ENCODE measurements at regions not wholly inside any gene's neighbourhood (a gene's known extent, or its start where the extent isn't known, plus 50 kb on each side); places are given as distances from the start of the nearest gene placed in this dataset.
A peak's percentile ranks its signal among the peaks of the same experiment; 100 is the strongest.
"Not testable (repeated sequence)": the region's sequence is repeated elsewhere in the genome, so short reads cannot be mapped to it uniquely, and the experiment has no call there.

DNA sequence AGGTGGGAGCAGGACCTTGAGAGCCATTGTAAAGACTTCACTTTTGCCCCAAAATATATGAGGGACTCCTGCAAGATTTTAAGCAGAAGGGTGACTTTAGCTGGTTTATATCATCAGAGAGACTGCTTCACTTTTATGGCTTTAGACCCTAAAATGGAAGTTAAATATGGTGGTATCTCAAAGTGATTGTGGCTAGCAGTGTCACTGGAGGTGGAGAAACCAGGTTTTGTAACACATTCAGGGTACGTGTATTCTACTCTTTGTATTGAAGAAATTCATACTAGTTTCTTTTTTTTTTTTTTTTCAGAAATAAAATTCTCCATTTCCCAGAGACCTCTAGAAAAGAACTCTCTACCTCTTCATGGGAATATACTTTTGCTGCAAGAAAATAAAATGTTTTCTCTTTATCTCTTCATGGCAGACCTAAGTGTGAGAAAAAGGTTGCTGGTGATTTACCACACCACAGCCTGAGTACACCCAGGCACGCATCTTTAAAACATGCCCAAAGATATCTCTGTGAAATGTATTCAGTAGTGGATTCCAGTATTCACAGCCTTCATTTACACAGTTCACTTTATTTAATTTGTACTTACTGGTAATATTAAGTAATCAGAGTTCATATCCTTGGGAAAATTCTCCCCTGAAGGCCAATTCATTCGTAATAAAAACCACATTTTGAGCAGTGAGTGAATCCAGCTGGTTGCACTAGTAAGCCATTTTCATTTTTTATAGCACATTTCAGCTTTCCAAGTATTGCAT is 74.3 kb upstream of the GUCY1A1 start:
- DNase-seq (ENCODE audit: low read depth), result peak; percentile 81

DNA sequence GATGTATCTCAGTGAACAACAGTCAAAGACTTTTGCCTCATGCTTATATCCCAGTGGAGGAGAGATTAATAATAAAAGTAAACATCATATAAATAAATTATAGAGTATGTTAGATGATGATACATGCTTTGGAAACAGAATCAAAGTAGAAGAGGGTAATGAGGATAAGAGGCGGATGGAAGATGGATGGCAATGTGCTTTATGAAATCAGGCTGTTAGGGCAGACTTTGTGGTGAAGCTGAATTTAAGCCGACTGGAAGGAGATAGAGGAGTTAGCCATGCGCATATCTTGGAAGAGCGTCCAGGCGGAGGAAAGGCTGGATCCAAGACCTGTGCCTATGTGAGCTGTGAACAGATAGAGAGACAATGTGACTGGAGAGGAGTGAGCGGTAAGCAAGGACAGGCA is 74.9 kb upstream of the GUCY1A1 start:
- no peak for DNase-seq (ENCODE audit: low read depth)

DNA sequence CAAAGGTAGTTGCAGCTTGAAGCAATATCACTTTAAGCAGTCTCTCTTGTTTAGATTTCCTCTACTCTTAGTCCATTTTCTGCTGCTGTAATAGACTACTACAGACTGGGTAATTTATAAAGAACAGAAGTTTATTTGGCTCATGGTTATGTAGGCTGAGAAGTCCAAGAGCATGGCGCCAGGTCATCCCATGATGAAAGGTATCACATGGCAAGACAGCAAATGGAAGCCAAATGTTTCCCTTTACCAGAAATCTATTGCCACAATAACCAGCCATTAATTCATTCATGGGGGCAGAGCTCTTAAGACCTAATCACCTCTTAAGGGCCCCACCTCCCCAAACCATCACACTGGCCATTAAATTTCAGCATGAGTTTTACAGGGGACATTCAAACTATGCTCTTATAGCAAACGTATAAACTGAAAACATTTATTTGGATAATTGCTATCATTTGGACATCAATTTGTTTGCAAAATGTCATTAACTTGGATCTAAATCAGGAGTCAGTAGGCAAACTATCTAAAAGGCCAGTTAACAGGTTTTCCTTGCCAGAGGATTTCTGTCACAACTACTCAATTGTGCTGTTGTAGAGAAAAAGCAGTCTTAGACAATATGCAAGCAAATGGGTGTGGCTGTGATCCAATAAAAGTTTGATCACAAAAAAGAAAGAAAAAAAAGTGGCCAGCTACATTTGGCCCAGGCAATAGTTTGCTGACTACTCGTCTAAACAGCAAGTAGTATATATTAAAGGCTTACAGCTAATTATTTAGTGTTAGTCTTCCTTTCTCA is 75.7 kb upstream of the GUCY1A1 start:
- no peak for DNase-seq (ENCODE audit: low read depth)

DNA sequence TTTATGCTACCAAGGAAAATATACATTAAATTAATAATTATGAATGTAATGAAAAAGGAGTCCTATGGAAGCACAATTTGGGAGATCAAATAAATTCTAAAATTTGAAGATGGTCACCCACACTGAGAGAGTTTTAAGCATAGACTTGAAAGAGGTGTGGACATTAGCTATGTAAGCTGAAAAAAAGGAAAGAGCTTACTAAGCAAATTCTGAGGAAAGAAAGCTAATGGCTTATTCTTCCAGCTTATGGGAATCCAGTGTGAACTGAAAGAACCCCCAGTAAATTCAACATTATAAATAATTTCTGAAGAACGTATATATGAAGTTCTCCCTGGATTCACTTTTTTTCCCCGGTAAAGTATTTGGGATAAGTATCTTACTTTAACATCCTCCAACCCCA is 78.2 kb upstream of the GUCY1A1 start:
- DNase-seq (ENCODE audit: low read depth), result no peak

DNA sequence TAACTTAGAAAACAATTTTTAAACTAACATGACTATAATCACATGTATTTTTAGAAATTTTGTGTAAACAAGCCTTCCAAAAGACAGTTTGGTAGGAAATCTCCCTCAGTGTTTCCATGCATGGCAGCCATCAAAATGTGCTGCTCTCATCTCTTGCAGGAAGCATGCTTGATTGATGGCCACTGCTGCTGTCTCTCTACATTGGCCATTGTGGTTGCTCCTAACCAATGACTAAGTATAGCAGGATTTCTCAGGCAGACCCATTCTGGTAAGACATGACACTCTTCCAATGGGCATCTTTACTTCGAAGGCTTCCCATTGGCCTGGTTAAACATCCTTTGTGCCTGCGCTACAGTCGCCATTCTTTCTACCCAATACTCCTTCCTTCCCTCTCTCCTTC is 78.9 kb upstream of the GUCY1A1 start:
- DNase-seq (ENCODE audit: low read depth), result no peak

DNA sequence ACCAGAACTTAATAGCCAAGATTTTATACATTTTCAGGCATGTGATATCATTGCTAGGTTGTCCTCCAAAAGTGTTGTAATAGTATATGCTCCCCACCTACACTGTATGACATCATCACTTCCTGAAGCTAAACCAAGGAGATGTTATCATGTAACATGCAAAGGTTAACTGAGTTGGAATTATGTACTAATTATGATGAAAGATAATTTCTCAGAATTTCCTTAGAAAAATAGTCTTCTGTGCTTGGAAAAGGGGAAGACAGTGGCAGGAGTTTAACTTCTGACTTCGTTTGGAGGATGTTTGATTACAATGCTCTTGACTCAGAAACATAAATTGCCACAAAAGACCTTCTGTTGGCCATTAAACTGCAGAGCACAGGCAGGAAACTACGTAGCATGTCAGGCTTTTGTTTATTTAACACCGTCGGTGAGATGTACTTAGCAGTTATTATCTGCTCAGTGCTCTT is 83.6 kb upstream of the GUCY1A1 start:
- no peak for DNase-seq (ENCODE audit: low read depth)

DNA sequence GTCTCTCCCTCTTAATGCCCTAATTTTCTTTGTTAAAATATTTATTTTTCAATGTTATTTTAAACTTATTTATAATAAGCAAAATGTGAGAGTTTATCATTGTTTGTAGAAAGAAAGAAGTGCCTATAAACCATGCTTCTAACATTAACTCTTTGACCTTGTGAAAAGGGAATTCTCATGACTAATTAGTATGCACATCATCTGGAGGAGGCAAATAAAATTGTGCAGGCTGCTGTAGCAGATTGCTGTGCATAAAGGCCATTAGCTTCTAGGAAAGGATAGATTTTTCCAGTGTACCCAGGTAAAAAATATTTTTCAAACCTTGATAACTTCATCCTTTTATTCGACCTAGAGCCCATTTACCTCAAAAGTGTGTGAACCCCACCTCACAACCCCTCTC is 84.6 kb upstream of the GUCY1A1 start:
- no peak for DNase-seq (ENCODE audit: low read depth)

DNA sequence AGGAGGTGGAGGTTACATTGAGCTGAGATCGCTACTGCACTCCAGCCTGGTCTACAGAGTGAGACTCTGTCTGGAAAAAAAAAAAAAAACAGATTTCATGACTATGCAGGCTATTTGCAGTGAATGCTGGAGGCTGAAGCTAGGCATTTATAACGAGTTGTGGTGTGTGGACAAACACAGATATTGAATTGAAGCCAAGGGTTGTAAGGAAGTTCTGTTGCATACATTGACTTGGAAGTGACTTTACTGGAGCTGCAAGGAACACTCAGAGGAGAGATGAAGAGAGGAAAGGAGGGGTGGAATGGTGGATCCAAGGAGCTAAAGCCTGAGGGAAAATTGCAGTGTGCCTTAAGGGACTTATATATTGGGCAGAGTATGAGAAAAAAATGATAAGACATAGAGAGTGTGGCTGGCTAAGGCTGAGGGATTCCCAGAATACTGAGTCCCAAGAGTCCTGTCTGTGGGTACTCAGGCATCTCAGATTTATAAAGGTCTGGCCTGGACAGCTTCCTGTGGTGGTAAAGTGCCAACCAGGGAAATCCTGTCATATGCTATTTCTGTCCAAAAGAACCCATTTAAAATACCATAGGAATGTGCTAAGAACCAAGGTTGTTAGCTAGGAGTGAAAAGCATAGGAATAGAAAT is 87.8 kb upstream of the GUCY1A1 start:
- no peak for DNase-seq (ENCODE audit: low read depth)

DNA sequence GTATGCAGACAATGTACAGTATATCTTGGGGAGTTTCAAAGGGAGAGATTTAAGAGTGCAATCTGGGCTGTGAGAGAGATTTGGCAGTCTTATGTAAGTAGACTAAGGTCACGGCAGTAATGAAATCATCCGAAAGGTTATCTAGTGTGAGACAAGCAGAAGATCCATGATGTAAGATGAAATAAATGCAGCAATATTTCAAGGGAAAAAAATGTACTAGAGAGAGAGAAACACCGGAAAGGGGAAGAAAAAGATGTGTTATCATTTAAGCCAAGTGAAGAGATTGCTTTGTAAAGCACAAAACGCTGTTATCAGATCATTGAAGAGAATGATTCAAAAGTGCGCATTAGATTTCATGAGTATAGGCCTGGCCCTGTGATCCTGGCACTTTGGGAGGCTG is 88.4 kb upstream of the GUCY1A1 start:
- no peak for DNase-seq (ENCODE audit: low read depth)

DNA sequence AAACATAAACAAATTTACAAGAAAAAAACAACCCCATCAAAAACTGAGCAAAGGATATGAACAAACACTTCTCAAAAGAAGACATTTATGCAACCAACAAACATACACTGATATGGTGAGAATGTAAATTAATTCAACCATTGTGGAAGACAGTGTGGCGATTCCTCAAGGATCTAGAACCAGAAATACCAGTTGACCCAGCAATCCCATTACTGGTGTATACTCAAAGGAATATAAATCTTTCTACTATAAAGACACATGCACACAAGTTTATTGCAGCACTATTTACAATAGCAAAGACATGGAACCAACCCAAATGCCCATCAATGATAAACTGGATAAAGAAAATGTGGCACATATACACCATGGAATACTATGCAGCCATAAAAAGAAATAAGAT is 92.3 kb upstream of the GUCY1A1 start:
- not testable (repeated sequence) for DNase-seq (ENCODE audit: low read depth)

DNA sequence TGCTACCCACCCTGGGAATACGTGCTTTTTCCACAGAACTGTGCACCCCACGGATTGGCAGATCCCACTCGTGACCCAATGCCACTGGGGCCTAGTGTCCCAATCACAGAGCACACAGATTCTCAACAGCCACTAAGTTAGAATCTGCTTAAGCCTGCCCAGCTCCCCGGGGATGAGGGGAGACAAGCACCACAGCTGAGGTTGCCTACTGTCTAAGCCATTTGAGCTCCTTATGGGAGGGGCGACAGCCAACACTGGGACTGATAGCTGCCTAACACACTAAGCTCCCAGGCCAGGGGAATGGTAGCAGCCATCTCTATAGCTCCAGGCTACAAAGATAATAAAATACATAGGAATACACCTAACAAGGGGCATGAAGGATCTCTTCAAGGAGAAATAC is 93.5 kb upstream of the GUCY1A1 start:
- no peak for DNase-seq (ENCODE audit: low read depth)

DNA sequence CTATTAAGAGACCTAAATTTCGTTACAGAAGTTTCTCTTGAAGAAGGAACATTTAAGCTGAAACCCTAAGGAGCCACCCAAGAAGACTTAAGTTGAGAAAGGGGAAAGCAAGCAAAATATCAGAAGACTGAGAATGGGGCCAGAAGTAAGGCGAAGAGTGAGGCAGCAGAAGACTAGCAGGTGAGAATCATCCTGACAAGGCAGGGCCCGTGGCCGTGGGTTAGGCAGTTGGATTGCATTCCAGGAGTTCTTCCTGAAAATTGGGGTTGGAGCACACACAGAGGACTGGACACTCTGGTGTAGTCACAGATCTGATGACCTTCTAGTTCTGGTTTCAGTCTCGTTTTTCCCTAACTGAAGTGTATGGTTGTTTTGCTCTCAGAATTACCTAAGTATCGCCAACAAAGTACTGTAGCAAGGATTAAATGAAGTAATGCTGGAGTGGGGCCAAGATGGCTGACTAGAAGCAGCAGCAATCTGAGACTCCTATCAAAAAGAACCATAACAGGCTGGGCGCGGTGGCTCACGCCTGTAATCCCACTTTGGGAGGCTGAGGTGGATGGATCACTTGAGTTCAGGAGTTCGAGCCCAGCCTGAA is 94.4 kb upstream of the GUCY1A1 start:
- no peak for DNase-seq (ENCODE audit: low read depth)

DNA sequence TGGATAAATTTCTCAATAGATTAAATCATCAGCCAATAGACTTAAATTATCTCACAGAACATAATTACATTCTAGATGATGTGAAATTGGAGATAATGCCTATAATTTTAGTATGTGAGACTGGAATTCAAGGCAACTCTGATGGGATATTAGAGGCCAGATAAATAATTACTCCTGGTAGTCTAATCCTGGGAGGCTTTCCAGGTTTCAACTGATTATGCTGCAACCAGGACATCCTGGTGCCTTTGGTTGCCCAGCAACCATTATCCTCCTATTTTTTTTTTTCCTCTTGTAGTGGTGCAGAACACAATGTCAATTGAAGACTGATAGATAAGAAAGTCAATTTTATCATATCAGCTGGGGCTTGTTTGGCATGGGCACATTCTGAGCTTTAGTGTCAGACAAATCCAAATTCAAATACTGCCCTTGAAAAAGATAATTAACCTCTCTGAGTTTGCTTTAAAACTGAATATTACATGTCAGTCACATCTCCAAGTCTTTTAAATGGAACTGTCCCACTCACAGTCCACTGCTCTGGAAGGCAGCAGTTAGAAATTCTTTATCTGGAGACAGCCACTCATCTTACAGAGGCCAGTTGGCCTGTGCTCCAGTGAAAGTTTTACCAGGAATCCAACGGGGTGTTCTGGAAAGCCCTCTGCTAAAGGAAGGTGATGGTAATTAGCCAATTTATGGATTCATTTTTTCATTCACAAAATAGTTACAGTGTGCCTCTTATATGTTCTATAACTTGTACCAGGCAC is 95.3 kb upstream of the GUCY1A1 start:
- DNase-seq (ENCODE audit: low read depth), result no peak

DNA sequence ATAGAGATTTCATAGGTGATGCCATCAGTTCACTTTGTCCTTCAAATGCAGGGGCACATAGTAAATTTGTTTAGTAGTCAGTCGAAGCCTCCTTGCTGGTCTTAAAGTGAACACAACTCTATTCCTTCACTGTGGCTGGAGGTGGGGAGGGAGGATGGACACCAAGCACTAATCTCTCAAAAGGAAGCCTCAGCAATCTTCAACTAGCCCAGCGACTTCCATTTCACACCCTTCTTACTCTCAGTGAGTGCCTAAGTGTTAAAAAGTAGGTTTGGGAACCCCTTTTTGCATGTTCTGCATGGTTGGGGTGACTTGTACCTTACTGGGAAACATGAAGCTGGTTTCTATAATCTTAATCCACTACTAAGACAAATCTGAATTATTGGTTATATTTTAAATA is 96.0 kb upstream of the GUCY1A1 start:
- DNase-seq (ENCODE audit: low read depth), result no peak

DNA sequence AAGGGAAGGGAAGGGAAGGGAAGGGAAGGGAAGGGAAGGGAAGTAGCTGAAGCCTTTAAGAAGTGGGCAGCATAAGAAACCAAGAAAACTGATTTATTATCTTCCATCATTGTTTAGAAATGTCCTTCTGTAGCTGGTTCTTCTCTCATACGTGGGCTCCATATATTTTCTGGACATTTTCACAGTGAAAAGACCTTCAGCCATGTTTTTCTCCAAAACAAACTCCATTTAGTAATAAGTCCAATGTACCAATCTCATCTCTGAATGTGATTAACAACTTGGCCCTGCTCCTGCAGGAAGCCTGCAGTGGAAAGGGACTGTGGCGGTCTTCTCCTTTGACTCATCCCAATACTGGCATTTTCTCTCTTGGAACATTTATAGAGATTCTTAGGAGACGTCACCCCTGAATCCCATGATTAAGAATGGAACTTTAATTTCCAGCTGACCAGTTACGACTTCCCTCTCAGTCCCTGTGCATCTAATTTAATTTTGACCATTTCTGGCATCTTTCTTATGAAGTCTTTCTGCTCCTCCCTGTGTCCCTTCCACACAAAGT is 96.6 kb upstream of the GUCY1A1 start:
- DNase-seq (ENCODE audit: low read depth), result no peak

DNA sequence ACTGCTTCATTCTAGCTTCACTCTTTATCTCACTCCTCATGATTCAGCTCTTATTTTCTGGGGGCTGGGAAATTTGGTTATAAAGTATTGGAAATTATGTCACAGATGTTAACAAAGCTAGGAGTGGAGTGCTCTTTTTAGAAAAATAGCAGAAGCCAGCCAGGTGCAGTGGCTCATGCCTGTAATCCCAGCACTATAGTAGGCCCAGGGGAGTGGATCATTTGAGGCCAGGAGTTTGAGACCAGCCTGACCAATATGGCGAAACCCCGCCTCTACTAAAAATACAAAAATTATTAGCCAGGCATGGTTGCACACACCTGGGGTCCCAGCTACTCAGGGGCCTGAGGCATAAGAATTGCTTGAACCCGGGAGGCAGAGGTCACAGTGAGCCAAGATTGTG is 97.2 kb upstream of the GUCY1A1 start:
- no peak for DNase-seq (ENCODE audit: low read depth)

DNA sequence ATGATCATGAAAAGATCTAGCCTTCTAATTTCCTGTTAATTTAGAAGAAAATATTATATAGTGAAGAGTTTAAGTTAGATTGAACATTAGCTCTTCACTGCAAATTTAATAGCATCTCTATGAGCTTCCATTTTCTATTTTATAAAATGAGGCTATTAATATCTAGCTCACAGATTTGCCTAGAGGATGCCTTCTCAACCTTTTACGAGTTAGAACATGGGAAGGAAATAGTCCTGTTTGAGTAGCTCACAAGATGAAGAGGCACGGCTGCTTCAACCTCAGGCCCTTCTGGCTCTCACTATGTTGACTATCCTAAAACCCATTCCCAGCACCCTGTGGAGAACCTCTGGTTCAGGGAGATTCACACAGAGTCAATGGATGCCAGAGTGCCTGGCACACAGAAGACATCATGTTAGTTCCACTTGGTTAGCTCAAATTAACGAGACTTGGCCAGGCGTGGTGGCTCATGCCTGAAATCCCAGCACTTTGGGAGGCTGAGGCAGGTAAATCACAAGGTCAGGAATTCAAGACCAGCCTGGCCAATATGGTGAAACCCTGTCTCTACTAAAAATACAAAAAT is 97.9 kb upstream of the GUCY1A1 start:
- DNase-seq (ENCODE audit: low read depth), result no peak

DNA sequence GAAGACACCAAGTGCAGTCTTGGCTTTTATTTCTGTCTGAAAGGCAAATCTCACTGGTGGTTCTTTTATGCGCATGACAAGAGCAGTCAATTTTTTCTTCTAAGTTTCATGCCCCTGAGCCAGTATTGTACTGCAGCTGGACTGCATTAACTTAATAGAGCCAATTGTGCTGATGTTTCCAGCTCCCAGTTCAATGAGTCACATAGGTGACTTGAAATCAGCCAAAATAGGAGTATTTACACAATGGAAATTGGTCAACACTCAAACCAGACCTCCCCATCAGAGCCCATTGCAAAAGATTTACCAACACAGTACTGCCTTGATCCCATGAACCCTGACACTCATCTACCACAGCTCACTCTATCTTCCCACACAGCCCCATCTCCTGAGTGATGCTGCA is 100.3 kb upstream of the GUCY1A1 start:
- no peak for DNase-seq (ENCODE audit: low read depth)

DNA sequence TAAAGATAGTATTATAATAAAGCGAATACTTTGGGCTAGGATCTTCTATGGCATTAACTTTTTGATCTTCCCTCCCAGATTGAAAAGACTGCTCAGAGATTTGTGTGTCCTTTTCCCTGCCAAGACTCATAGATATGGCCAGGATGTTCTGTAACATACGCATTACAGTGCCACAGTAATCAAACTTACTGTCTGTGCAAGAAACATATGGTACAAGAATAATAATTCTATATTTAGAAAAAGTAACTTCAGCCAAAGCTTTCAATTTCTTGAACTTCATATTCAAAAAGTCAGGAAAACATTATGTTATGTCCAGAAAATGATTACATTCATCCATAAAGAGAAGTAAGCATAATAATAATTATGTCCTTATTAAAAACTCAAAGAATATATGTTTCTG is 100.9 kb upstream of the GUCY1A1 start:
- no peak for DNase-seq (ENCODE audit: low read depth)

DNA sequence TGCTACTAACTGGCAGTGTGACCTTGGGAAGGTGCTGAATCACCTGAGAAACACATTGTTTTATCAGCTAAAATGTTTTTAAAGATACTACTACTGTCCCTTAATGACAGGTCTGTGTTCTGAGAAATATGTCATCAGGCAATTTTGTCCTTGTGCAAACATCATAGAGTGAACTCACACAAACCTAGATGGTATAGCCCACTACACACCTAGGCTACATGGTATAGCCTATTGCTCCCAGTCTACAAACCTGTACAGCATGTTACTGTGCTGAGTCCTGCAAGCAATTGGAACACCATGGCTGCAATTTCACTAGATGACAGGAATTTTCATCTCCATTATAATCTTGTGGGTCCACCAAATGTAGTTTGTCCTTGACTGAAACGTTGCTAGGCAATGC is 101.3 kb upstream of the GUCY1A1 start:
- no peak for DNase-seq (ENCODE audit: low read depth)

DNA sequence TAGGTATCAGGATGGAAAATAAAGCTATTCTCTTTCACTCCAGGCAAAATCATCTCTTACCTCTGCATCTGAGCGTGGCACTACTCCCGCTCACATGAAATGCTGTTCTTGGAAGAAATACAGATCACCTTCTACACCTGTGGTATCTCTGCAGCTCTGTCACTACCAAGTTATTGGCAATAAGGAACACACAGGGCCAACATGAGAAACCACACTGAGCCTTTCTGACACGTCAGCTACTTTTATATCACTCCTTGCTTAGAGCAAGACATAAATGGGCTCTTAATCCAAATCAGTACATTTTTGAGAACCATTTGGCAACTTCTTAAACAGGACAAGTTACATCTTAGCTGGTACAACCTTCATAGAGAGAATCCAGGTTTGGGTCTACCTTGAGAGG is 101.8 kb upstream of the GUCY1A1 start:
- no peak for DNase-seq (ENCODE audit: low read depth)
